H9 (cell line): ENCODE measurements at regions not wholly inside any gene's neighbourhood (a gene's known extent, or its start where the extent isn't known, plus 50 kb on each side); places are given as distances from the start of the nearest gene placed in this dataset.

Source experiments
- DNase-seq: peaks from one replicate; pipeline ENCODE4 v3.0.0-alpha.2; 2017
- H2AFZ ChIP-seq: one replicate; pipeline ENCODE4 v1.6.1; 2013; ENCODE audit warnings: mild to moderate bottlenecking, low read length, control low read depth, moderate library complexity
- H2AK5ac ChIP-seq: 2 replicates; pipeline ENCODE4 v1.6.1; 2013; ENCODE audit warnings: low read length, control low read depth, mixed read lengths; ENCODE audit not compliant: insufficient read length
- H2BK120ac ChIP-seq: one replicate; pipeline ENCODE4 v1.6.1; 2013; ENCODE audit warnings: low read depth, mild to moderate bottlenecking, low read length, control low read depth, inconsistent platforms; ENCODE audit not compliant: poor library complexity, severe bottlenecking
- H2BK12ac ChIP-seq: 2 replicates; pipeline ENCODE4 v1.6.1; 2013; ENCODE audit warnings: low read length, control low read depth, mixed read lengths, low read depth; ENCODE audit not compliant: insufficient read length
- H2BK15ac ChIP-seq: 2 replicates; pipeline ENCODE4 v1.6.1; 2013; ENCODE audit warnings: low read depth, low read length, control low read depth
- H2BK20ac ChIP-seq: one replicate; pipeline ENCODE4 v1.6.1; 2013; ENCODE audit warnings: low read depth, mild to moderate bottlenecking, low read length, control low read depth, inconsistent platforms; ENCODE audit not compliant: poor library complexity, severe bottlenecking
- H2BK5ac ChIP-seq: 2 replicates; pipeline ENCODE4 v1.6.1; 2013; ENCODE audit warnings: low read length, control low read depth, mixed read lengths; ENCODE audit not compliant: insufficient read length
- H3K14ac ChIP-seq: 2 replicates; pipeline ENCODE4 v1.6.1; 2013; ENCODE audit warnings: low read length, control low read depth; ENCODE audit not compliant: insufficient read depth
- H3K18ac ChIP-seq: 2 replicates; pipeline ENCODE4 v1.6.1; 2013; ENCODE audit warnings: low read depth, mild to moderate bottlenecking, mixed read lengths, low read length, control low read depth; ENCODE audit not compliant: insufficient read length
- H3K23ac ChIP-seq: 2 replicates; pipeline ENCODE4 v1.6.1; 2013; ENCODE audit warnings: low read length, control low read depth, mixed read lengths, low read depth; ENCODE audit not compliant: insufficient read length
- H3K23me2 ChIP-seq: 2 replicates; pipeline ENCODE4 v1.6.1; 2013; ENCODE audit warnings: low read depth, mild to moderate bottlenecking, mixed read lengths, low read length, control low read depth; ENCODE audit not compliant: insufficient read length, poor library complexity, severe bottlenecking
- H3K27ac ChIP-seq: 2 replicates; pipeline ENCODE4 v1.5.1; 2013; ENCODE audit warnings: low read length, control low read depth, mixed read lengths, low read depth; ENCODE audit not compliant: insufficient read length
- H3K27me3 ChIP-seq: 2 replicates; pipeline ENCODE4 v1.6.1; 2013; ENCODE audit warnings: low read length, control low read depth, inconsistent platforms; ENCODE audit not compliant: insufficient read depth
- H3K4ac ChIP-seq: 2 replicates; pipeline ENCODE4 v1.6.1; 2013; ENCODE audit warnings: low read depth, mild to moderate bottlenecking, control low read depth, inconsistent platforms, low read length, moderate library complexity
- H3K4me1 ChIP-seq: 2 replicates; pipeline ENCODE4 v1.6.1; 2013; ENCODE audit warnings: low read length, control low read depth, inconsistent platforms; ENCODE audit not compliant: insufficient read depth
- H3K4me2 ChIP-seq: 2 replicates; pipeline ENCODE4 v1.6.1; 2013; ENCODE audit warnings: low read length, control low read depth, mixed read lengths; ENCODE audit not compliant: insufficient read length, insufficient read depth
- H3K56ac ChIP-seq: 2 replicates; pipeline ENCODE4 v1.6.1; 2013; ENCODE audit warnings: low read depth, mild to moderate bottlenecking, mixed read lengths, low read length, control low read depth; ENCODE audit not compliant: insufficient read length
- H3K79me1 ChIP-seq: 2 replicates; pipeline ENCODE4 v1.6.1; 2013; ENCODE audit warnings: low read depth, mild to moderate bottlenecking, moderate library complexity, low read length, control low read depth, inconsistent platforms; ENCODE audit not compliant: insufficient read depth, poor library complexity, severe bottlenecking
- H3K79me2 ChIP-seq: 2 replicates; pipeline ENCODE4 v1.6.1; 2013; ENCODE audit warnings: low read length, control low read depth, inconsistent platforms; ENCODE audit not compliant: insufficient read depth
- H3K9ac ChIP-seq: 2 replicates; pipeline ENCODE4 v1.6.1; 2013; ENCODE audit warnings: low read length, control low read depth, mixed read lengths; ENCODE audit not compliant: insufficient read length; ENCODE audit errors: extremely low read depth
- H3K9me3 ChIP-seq: one replicate; pipeline ENCODE4 v1.6.1; 2013; ENCODE audit warnings: low read depth, low read length, inconsistent platforms; ENCODE audit not compliant: control insufficient read depth
- H3T11ph ChIP-seq: one replicate; pipeline ENCODE4 v1.6.1; 2013; ENCODE audit warnings: mild to moderate bottlenecking, low read length, control low read depth, inconsistent platforms
- H4K20me1 ChIP-seq: one replicate; pipeline ENCODE4 v1.6.1; 2013; ENCODE audit not compliant: control insufficient read depth, insufficient read length, insufficient read depth
- H4K5ac ChIP-seq: 2 replicates; pipeline ENCODE4 v1.6.1; 2013; ENCODE audit warnings: low read depth, mild to moderate bottlenecking, mixed read lengths, low read length, control low read depth; ENCODE audit not compliant: insufficient read length
- H4K8ac ChIP-seq: replicated peaks from 2 replicates; pipeline ENCODE4 v1.6.1; 2013; ENCODE audit warnings: low read length, control low read depth, mixed read lengths, low read depth; ENCODE audit not compliant: insufficient read length
- H4K91ac ChIP-seq: 2 replicates; pipeline ENCODE4 v1.6.1; 2013; ENCODE audit warnings: low read depth, mild to moderate bottlenecking, moderate library complexity, mixed read lengths, low read length, control low read depth; ENCODE audit not compliant: insufficient read length
- H3K27ac Mint-ChIP-seq, 3 experiments: 2 replicates in 2 of 3; 3 replicates in 1 of 3; pipeline ENCODE4 v1.8.0; 2020 to 2021; ENCODE audit warnings: mixed read lengths in 3 of 3, mild to moderate bottlenecking in 1 of 3, moderate library complexity in 1 of 3
- H3K27me3 Mint-ChIP-seq: 2 replicates; pipeline ENCODE4 v1.8.0; 2021; ENCODE audit warnings: low read depth, mild to moderate bottlenecking, moderate library complexity, mixed read lengths
- H3K36me3 Mint-ChIP-seq, 3 experiments: 2 replicates in 2 of 3; 3 replicates in 1 of 3; pipeline ENCODE4 v1.8.0; 2020 to 2021; ENCODE audit warnings: low read depth in 3 of 3, mixed read lengths in 3 of 3; ENCODE audit not compliant: insufficient read depth in 1 of 3
- H3K4me1 Mint-ChIP-seq, 2 experiments: 2 replicates each; pipeline ENCODE4 v1.8.0; 2020; ENCODE audit warnings: mixed read lengths in 2 of 2
- H3K4me3 Mint-ChIP-seq, 2 experiments: 2 replicates in 1 of 2; 3 replicates in 1 of 2; pipeline ENCODE4 v1.8.0; 2020 to 2021; ENCODE audit warnings: mild to moderate bottlenecking in 2 of 2, mixed read lengths in 2 of 2, moderate library complexity in 1 of 2
- H3K9me3 Mint-ChIP-seq, 2 experiments: 2 replicates in 1 of 2; 3 replicates in 1 of 2; pipeline ENCODE4 v1.8.0; 2020; ENCODE audit warnings: mild to moderate bottlenecking in 2 of 2, mixed read lengths in 2 of 2, moderate library complexity in 1 of 2
- CTCF ChIP-seq: fragments of 200-600 bp; sonication (generic); conservative IDR thresholded peaks from 3 replicates; pipeline ENCODE4 v1.8.0; 2021; ENCODE audit warnings: antibody characterized with exemption, mild to moderate bottlenecking
- WGBS: extraction: QIAGEN DNeasy Blood & Tissue Kit; methylation state at CpG from one replicate; pipeline ENCODE4 v1.1.7; 2013; ENCODE audit warnings: missing lambda C conversion rate, low lambda C conversion rate, mixed read lengths; ENCODE audit not compliant: insufficient read length; ENCODE audit errors: extremely low coverage; 5-methylcytosine and 5-hydroxymethylcytosine counted together

DNA sequence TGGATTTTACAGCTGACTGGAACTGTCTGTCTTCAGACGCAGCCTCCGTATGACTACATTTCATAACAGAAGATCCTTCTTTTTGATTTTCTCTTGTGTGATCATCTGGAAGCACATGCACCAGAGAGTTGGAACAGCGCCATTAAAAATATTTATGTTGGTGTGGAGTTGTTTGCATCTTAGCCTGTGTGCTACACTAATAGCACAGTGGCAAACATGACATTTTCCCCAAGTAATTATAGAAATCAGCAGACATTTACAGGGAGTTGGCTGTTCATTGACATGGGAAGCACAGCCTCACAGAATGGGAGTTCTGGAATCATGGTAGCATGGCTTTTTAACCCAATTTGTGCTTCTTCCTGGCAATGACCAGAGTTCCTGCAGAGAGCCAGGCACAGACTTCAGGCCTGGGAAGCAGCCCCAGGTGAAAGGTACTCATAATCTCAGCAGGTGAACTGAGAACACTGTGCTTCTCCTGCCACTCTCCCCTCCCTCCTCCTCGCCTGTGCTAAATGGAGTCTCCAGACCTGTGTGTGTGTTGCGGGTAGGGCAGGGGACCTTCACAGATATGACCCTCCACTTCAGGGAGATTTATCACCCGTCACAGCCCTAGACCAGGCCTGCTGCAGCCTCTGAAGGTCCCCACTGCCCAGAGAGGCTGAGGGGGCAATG lies 82.8 kb upstream of the PLET1 start:
- Histone ChIP-seq H3K23me2 (no peaks in the 10 kb centered on the region), H3K14ac (no peak overlapping the region; the same call in 1 of the 2 replicates), H4K91ac (no peak overlapping the region), H3K4me2 (no peak overlapping the region), H3K4me1 (no peaks in the 10 kb centered on the region), H2BK20ac (no peak overlapping the region), H4K20me1 (no peaks in the 10 kb centered on the region), H2AFZ (no peak overlapping the region), H3K56ac (no peak overlapping the region), H2BK15ac (no peak overlapping the region), H3K27ac (no peak overlapping the region), H3K79me1 (no peaks in the 10 kb centered on the region), H3K23ac (no peak overlapping the region), H3T11ph (no peak overlapping the region), H4K5ac (no peak overlapping the region), H4K8ac (no peak overlapping the region), H3K79me2 (no peaks in the 10 kb centered on the region), H2BK120ac (no peak overlapping the region), H2BK12ac (no peak overlapping the region), H2AK5ac (no peak overlapping the region), H3K18ac (no peak overlapping the region), H3K9me3 (no peaks in the 10 kb centered on the region), H2BK5ac (no peak overlapping the region), H3K27me3 (no peaks in the 10 kb centered on the region), H3K4ac (no peak overlapping the region), H3K9ac (no peak overlapping the region)
- H3K4me3 Mint-ChIP-seq, result no peak overlapping the region
- no peak overlapping the region for H3K27ac Mint-ChIP-seq
- DNase-seq, result no peak
- WGBS, result no CpG with 5 or more reads among the region's 6 CpGs
- peaks cover 7 to 10% of the 10 kb centered on the region in 2 experiments; a peak in 3 of 4 replicates for H3K4me1 Mint-ChIP-seq
- no peaks in the 10 kb centered on the region for H3K36me3 Mint-ChIP-seq
- H3K27me3 Mint-ChIP-seq, result 0 out of 2 replicates have a peak, but pooled peaks cover under 1% of the 10 kb centered on the region
- no peak for TF ChIP-seq CTCF
- no peaks in the 10 kb centered on the region for H3K9me3 Mint-ChIP-seq
